ENCODE measurements at regions not wholly inside any gene's neighbourhood (a gene's known extent, or its start where the extent isn't known, plus 50 kb on each side); places are given as distances from the start of the nearest gene placed in this dataset.

DNA sequence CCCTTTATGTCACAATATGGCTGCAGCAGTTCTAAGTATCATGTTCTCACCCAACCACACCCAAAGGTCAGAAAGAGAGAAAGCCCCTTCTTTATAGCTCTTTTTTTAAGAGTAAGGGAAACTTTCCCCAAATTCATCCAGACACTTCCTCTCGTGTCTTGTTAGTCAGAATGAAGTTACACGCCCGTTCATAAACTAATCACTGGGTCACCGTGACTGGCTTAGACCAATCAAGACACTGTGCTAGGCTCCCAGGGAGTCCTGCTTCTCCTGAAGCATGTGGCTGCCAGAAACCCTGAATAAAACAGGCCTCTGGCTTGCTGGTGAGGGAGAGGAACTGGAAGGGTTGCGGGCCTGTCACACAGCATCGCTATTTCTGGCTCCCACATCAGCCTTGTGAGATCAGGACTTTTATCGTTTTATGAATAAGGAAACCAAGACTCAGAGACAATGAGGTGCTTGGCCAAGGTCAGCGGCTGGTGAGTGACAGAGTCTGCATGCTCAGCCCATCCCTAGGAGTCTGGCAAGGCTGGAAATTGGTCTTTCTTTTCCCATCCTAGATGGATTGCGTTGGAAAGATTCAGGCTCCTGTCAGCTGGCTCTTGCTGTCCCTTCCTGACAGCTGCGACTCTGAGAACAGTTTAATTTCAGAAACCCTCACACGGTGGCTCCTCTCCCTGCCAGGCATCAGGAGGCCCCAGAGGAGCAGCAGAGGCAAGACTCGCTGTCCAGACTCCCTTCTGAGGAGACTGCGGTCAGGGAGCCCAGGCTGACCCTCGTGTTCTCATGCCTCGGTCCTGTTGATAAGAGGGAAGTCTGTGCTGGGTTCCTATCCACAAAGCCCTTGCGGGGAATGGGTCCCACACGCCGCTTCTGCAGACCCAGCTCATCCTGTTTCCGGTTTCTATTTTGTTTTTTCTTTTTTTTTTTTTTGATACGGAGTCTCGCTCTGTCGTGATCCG lies 104.5 kb upstream of the TAF1B start:
- TF ChIP-seq POLR2A (IDR thresholded peaks at IDR 0.05; ENCODE audit: low read length), result no peak
- no peak for TF ChIP-seq GATA1 (IDR thresholded peaks at IDR 0.05; ENCODE audit: low read depth, low read length)
- DNase-seq, result no peak

DNA sequence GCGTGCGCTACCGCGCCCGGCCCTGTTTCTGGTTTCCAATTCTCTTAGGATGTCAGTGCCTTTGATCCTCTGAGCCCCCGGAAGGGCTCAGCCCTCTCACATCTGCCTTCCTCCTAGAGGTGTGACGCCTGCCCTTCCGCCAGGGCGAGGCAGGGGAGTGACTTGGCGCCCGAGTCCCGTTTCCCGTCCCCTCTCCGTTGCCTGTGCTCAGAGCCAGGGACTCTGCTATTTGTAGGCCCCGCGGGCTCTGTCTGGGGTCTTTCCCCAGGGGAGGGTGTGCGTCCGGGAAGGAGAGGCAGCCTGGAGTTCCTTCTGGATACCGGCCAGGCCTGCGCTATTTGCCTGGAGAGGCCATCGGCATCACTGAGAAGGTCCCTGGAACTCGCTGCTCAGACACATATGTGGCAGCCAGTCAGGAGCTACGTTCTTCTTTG lies 103.7 kb upstream of the TAF1B start:
- no peak for DNase-seq
- TF ChIP-seq GATA1 (IDR thresholded peaks at IDR 0.05; ENCODE audit: low read depth, low read length) (no peak), POLR2A (IDR thresholded peaks at IDR 0.05; ENCODE audit: low read length) (no peak)

DNA sequence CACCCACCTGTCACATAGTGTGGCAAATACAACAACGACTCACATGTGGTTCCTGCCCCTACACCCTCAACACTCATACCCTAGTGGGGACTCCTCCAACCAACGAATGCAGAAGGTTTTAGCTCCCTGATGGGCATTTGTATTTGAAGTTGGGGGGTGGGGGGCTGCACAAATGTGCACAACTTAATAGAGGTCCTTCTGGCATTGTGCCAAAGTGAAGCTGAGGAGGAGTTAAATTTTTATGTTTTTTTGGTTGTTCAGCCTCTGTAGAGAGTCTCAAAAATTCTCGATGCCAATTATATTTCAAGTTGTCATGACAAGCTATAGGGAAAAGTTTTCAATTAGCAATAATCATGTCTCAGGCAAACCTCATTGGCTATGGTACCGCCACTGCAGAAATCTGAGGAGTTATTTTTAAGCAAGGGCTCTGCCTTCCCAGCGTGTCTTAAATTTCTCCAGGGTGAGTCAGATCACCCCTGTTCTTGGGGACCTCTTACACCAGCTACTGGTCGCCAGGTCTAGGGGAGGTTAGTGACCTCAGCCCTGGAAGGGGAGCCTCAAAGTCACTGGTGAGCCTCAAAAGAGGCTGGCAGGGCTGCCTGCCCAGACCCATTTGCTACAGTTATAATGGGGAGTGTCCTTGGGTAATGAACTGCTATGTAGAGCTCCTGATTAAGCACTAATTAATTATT lies 102.7 kb upstream of the TAF1B start:
- DNase-seq, result no peak
- no peak for TF ChIP-seq POLR2A (IDR thresholded peaks at IDR 0.05; ENCODE audit: low read length)
- no peak for TF ChIP-seq GATA1 (IDR thresholded peaks at IDR 0.05; ENCODE audit: low read depth, low read length)

DNA sequence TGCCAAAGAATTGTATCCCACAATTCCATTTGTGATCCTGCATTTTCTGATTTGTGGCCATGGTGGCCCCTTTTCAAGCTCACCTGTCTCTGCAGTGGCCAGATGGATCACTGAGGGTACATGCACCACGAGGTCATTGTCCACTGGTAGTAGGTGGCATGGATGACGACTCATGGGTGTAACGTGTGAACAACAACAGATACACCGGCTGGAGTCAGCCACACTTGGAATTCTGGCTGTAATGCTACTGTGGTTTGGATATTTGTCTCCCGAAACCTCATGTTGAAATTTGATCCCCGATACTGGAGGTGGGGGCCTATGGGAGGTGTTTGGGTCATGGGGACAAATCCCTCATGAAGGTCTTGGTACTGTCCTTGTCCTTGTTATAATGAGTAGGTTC lies 102.2 kb upstream of the TAF1B start:
- TF ChIP-seq POLR2A (IDR thresholded peaks at IDR 0.05; ENCODE audit: low read length), result no peak
- TF ChIP-seq GATA1 (IDR thresholded peaks at IDR 0.05; ENCODE audit: low read depth, low read length), result no peak
- DNase-seq, result no peak

DNA sequence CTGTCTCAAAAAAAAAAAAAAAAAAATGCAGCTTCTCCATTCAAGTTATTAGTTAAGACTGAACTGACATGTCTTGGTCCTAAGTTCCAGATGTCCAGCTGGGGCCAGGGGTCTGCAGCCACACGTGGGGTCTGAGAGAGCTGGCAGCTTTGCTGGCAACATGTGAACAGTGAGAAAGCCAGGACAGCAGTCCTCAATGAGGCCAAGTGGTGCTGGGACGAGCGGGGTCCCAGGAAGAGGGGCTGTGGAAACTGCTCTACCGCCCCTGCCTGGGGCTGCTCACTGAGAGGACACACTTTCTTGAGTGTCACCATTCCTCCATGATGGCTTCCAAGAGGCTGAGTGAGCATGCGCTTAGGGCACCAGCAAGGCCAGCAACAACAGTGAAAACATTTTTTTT lies 100.7 kb upstream of the TAF1B start:
- no peak for TF ChIP-seq GATA1 (IDR thresholded peaks at IDR 0.05; ENCODE audit: low read depth, low read length)
- no peak for TF ChIP-seq POLR2A (IDR thresholded peaks at IDR 0.05; ENCODE audit: low read length)

DNA sequence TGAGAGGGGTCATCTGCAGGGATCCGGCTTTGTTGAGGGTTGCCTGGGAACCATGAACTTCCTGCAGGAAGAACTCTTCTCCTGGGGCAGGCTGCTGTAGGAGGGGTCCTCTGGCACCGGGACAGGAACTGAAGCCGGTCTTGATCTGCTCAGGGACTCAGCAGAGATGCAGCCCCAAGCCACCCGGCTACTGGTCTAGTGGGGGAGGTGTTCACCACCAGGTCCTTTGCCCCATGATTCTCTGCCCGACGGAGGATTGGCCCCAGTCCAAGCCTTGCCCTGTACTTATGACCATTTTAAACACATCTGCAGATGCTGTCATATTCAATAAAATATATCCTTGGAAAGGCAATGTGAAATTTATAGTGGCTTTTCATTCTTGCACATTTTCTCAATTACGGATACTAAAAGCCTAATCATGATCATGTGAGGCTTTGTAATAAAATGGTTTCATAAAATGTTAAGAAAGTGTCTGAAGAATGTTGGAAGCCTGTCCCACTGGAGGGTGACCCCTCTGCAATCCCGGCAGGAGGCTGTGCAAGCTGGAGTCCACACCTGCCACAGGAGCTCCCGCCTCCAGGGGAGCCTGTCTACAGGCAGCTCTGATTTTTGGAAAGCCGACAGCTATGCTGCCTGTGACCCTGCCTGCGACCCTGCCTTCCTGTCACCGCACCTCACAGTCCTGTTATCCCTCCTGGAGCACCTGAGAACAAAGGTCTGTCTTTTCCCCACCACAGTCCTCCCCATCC lies 98.8 kb upstream of the TAF1B start:
- no peak for TF ChIP-seq GATA1 (IDR thresholded peaks at IDR 0.05; ENCODE audit: low read depth, low read length)
- TF ChIP-seq POLR2A (IDR thresholded peaks at IDR 0.05; ENCODE audit: low read length), result no peak
- DNase-seq, result no peak

More for the DNA sequence above, 100.7 kb upstream of the TAF1B start:
- DNase-seq, result no peak

DNA sequence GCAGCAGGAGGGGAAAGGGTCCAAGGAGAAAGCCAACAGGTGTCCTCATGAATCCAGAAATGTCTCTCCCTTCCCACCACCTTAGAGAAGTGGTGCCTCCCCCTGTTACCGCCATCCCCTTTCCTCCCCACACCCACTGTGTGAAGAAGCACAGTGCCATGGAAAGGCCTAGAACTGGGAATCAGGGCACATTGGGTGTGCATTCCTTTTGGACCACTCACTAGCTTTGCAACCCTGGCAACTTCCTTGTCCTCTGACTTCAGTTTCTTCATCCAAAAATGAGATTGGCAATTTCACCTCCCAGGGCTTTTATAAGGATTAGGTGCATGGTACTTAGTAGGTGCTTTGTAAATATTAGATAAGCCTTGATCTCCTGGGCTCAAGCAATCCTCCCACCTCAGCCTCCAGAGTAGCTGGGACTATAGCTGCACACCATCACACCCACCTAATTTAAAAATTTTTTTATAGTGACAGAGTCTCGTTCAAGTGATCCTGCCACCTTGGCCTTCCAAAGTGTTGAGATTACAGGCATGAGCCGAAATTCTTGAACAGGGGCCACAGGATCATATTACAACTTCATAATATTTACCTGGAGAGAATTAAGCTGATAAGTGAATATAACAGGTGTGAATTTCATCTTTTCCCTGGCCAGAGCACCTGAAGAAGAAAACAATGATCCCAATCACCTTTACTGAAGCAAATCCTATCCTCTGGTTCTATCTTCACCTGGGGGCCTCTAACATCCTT lies 97.9 kb upstream of the TAF1B start:
- no peak for TF ChIP-seq GATA1 (IDR thresholded peaks at IDR 0.05; ENCODE audit: low read depth, low read length)
- no peak for TF ChIP-seq POLR2A (IDR thresholded peaks at IDR 0.05; ENCODE audit: low read length)
- no peak for DNase-seq

DNA sequence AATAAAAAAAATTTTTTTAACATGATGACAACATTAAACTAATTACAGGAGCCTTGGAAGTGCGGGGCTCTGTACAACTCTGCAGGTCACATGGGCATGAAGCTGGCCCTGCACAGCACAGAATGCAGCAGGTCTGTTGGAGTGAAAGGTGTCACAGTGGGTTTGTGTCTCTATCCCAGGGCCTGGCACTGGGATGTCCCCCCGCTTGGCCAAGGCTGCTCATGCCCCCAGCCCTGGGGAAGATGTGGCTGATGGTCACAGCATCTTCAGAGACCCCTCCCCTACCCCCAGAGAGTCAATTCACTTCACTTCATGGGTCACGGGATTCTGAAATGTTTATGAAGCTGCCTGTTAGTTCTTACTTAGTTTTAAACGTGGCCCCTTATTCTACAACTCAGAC lies 95.9 kb upstream of the TAF1B start:
- TF ChIP-seq POLR2A (IDR thresholded peaks at IDR 0.05; ENCODE audit: low read length) (no peak), GATA1 (IDR thresholded peaks at IDR 0.05; ENCODE audit: low read depth, low read length) (no peak)
- no peak for DNase-seq

DNA sequence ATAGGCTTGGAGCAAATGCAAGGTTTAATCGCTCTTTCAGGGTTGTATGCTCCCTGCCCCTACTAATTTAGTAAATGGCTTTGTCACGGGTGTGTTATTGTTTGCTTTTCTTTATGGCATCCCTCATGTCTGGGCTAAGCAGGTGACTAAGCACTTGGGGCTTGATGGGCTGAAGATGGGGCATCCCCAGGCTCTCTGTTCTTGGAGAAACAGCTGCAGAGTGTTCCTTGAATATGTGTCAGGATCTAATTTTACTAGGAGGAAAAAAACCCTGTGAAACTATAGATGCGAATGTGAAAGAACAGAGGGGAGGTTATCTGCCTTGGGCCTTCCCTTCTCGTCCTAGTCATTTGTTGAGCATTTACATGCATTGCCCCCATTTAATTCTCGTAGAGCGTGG lies 94.7 kb upstream of the TAF1B start:
- DNase-seq, result no peak
- TF ChIP-seq GATA1 (IDR thresholded peaks at IDR 0.05; ENCODE audit: low read depth, low read length) (no peak), POLR2A (IDR thresholded peaks at IDR 0.05; ENCODE audit: low read length) (no peak)

DNA sequence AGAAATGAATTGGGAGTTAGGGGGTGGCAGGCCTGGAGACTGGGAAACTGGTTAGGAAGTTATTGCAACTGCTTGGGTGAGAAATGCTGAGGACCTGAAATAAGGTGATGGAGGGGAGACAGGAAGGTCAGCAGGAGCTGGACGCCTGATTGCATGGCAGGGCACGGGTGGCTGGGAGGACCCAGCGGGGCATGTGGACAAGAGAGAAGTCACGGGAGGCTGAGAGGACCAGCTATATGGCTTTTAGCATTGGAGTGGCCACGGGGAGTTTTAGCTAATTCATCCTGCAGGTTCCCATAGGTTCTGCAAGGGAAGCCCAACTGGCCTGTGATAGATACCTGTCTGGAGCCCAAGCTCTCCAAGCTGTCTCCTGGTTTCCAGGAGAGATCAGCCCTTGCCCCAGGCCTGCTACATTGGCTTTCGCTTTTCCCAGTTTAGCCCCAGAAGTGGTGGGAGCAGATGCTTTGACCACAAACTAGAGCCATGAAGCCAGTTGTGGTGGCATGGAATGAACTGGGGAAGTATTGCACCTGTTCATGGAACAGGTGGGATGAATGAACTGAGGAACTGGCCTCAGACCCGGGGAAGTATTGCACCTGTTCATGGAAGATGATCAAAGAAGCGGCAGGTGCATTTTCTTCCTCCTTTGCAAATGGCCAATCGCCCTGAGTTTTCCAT lies 93.6 kb upstream of the TAF1B start:
- no peak for DNase-seq
- TF ChIP-seq GATA1 (IDR thresholded peaks at IDR 0.05; ENCODE audit: low read depth, low read length), result no peak
- no peak for TF ChIP-seq POLR2A (IDR thresholded peaks at IDR 0.05; ENCODE audit: low read length)

DNA sequence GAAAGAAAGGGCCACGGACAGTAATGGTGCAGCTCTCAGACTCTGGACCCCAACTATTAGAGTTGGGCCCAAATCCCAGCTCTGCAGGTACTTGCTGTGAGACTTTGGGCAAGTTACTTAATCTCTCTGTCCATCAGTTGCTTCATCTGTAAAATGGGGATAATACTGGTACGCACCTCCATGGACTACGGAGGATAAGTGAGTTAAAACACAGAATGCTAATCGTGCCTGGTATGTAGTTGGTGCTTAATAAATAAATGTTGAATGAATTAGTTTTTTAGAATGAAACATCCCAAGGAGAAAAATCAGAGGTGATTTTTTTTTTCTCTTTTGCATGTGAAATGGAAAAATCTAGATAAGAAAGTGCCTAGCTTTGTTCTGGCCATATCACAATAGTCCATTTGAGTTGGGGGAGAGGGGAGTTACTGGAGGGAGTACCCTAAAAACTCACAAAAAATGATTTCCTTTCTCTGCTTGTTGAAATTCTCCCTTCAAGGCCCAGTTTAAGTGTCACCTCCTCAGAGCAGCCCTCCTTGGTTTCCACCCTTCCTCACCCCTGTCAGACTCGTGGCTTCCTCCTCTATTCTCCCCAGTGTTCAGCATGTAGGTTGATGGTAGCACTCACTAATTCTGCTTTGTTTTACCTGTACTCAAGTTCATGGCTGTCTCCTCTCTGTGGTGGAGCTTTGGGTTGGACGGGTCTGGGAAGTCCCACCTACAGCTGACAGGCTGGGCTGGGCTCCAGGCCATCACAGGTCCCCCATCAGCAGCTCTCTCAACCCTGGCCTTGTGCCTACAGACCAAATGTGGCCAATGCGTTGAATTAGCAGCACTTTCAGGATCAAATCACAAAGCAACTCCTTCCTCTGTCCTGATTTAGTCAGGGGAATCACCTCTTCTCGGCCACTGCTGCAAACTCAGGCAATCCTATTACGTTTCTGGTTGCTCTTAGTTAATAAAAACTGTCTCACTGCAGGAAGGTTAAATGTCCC lies 92.8 kb upstream of the TAF1B start:
- no peak for DNase-seq
- TF ChIP-seq POLR2A (IDR thresholded peaks at IDR 0.05; ENCODE audit: low read length) (no peak), GATA1 (IDR thresholded peaks at IDR 0.05; ENCODE audit: low read depth, low read length) (no peak)

DNA sequence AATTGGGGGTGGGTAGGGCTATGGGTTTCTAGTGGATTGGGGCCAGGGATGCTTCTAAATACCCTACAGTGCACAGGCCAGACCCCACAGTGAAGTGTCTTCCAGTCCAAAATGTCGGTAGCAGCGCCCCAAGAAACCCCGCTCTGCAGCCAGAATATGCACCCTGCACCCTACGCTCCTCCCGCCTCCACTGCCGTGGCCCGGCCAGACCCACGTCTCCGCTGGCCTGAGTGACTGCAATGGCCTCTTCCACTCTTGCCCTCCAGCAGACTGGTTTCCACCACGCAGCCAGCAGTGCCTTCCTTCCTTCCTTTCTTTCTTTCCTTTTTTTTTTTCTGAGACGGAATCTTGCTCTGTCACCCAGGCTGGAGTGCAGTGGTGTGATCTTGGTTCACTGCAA lies 91.4 kb upstream of the TAF1B start:
- no peak for DNase-seq
- no peak for TF ChIP-seq POLR2A (IDR thresholded peaks at IDR 0.05; ENCODE audit: low read length)
- TF ChIP-seq GATA1 (IDR thresholded peaks at IDR 0.05; ENCODE audit: low read depth, low read length), result no peak

Data from erythroblast (primary cell).